ENCODE measurements at regions not wholly inside any gene's neighbourhood (a gene's known extent, or its start where the extent isn't known, plus 50 kb on each side); places are given as distances from the start of the nearest gene placed in this dataset.

- TF ChIP-seq CTCF (IDR thresholded peaks at IDR 0.05), result no peak
- no peak for TF ChIP-seq POLR2A (IDR thresholded peaks at IDR 0.05)
Measured at GRCh38 chr14:104462651-104463630, 116.6 kb upstream of the C14orf180 start.
